H1 (cell line): ENCODE measurements at regions not wholly inside any gene's neighbourhood (a gene's known extent, or its start where the extent isn't known, plus 50 kb on each side); places are given as distances from the start of the nearest gene placed in this dataset.

Experiments used
- CTCF ChIA-PET: fragments of 300-600 bp; sonication (Branson Sonifier 250); formaldehyde crosslinking; loops from one replicate; lab custom pipeline; 2021; ENCODE audit not compliant: partially characterized antibody; lab: Charles Lee
- POLR2A ChIA-PET: fragments of 300-600 bp; sonication (Branson Sonifier 250); formaldehyde crosslinking; loops from one replicate; lab custom pipeline; 2021; ENCODE audit warnings: inconsistent platforms; ENCODE audit not compliant: partially characterized antibody; lab: Charles Lee
- DNase-seq, 2 experiments: peaks; one replicate each; pipeline versions ENCODE4 v3.0.0 to v3.0.0-alpha.2; 2010 to 2022; ENCODE audit warnings: low spot score in 2 of 2, low read depth in 1 of 2, mixed read lengths in 1 of 2
- FAIRE-seq: peaks from 2 replicates; lab custom pipeline; 2011; peaks lifted over from hg19 to GRCh38; lab: Jason Lieb, UNC
- H2AFZ ChIP-seq: 2 replicates; pipeline ENCODE4 v1.8.1; 2012; ENCODE audit warnings: low read length, inconsistent platforms
- H2AK5ac ChIP-seq: 2 replicates; pipeline ENCODE4 v1.6.1; 2013; ENCODE audit warnings: low read depth, low read length
- H2BK120ac ChIP-seq: replicated peaks from 2 replicates; pipeline ENCODE3; 2013; ENCODE audit warnings: low read depth, low read length, inconsistent platforms
- H2BK12ac ChIP-seq: 2 replicates; pipeline ENCODE4 v1.6.1; 2013; ENCODE audit warnings: low read depth, low read length
- H2BK15ac ChIP-seq: 2 replicates; pipeline ENCODE4 v1.6.1; 2013; ENCODE audit warnings: low read length
- H2BK20ac ChIP-seq: 2 replicates; pipeline ENCODE4 v1.6.1; 2013; ENCODE audit warnings: low read length
- H2BK5ac ChIP-seq: 2 replicates; pipeline ENCODE4 v1.6.1; 2013; ENCODE audit warnings: low read depth, low read length
- H3K14ac ChIP-seq: 2 replicates; pipeline ENCODE4 v1.6.1; 2013; ENCODE audit warnings: inconsistent platforms; ENCODE audit not compliant: insufficient read length
- H3K18ac ChIP-seq: 2 replicates; pipeline ENCODE4 v1.6.1; 2013; ENCODE audit warnings: low read length; ENCODE audit errors: extremely low read depth
- H3K23ac ChIP-seq: 2 replicates; pipeline ENCODE4 v1.6.1; 2013; ENCODE audit warnings: inconsistent platforms; ENCODE audit not compliant: insufficient read length
- H3K23me2 ChIP-seq: 2 replicates; pipeline ENCODE4 v1.6.1; 2013; ENCODE audit warnings: low read depth, low read length
- H3K27ac ChIP-seq: 2 replicates; pipeline ENCODE4 v1.6.1; 2011; ENCODE audit warnings: low read depth, low read length, inconsistent platforms
- H3K27me3 ChIP-seq, 4 experiments: replicated peaks in 1 of 4; 1 replicate in 1 of 4; 2 replicates in 3 of 4; pipeline versions ENCODE4 v1.6.1 to v1.8.1; 2011 to 2013; ENCODE audit warnings: low read length in 3 of 4, mild to moderate bottlenecking in 3 of 4, inconsistent platforms in 2 of 4, mixed read lengths in 2 of 4, moderate library complexity in 1 of 4; ENCODE audit not compliant: control insufficient read depth in 3 of 4, insufficient read depth in 3 of 4; ENCODE audit errors: extremely low read depth in 1 of 4
- H3K36me3 ChIP-seq, 4 experiments: 2 replicates each; pipeline versions ENCODE4 v1.6.1 to v1.8.1; 2011 to 2013; ENCODE audit warnings: mild to moderate bottlenecking in 4 of 4, low read length in 3 of 4, moderate library complexity in 2 of 4, control low read depth in 1 of 4, inconsistent platforms in 1 of 4; ENCODE audit not compliant: insufficient read depth in 4 of 4, control insufficient read depth in 2 of 4
- H3K4ac ChIP-seq: replicated peaks from 2 replicates; pipeline ENCODE3; 2013; ENCODE audit warnings: low read length, low read depth, mixed read lengths, inconsistent platforms; ENCODE audit not compliant: insufficient read length
- H3K4me1 ChIP-seq, 4 experiments: replicated peaks in 1 of 4; 1 replicate in 1 of 4; 2 replicates in 3 of 4; pipeline versions ENCODE4 v1.6.1 to v1.8.1; 2011 to 2013; ENCODE audit warnings: low read length in 3 of 4, inconsistent platforms in 2 of 4, mixed read lengths in 1 of 4; ENCODE audit not compliant: insufficient read depth in 4 of 4, control insufficient read depth in 3 of 4
- H3K4me2 ChIP-seq, 2 experiments: 2 replicates each; pipeline versions ENCODE4 v1.6.1 to v1.8.1; 2011 to 2013; ENCODE audit warnings: low read depth in 2 of 2, low read length in 2 of 2, control low read depth in 1 of 2, inconsistent platforms in 1 of 2, mild to moderate bottlenecking in 1 of 2; ENCODE audit not compliant: insufficient read depth in 1 of 2
- H3K4me3 ChIP-seq, 4 experiments: fragments of 200-600, 300-600 bp in 1 of 4; sonication (generic), shearing (Covaris generic), sonication (Bioruptor Twin) in 1 of 4; 2 replicates each; pipeline versions ENCODE4 v1.5.1 to v1.8.1; 2011 to 2016; ENCODE audit warnings: low read length in 4 of 4, low read depth in 3 of 4, control low read depth in 2 of 4, inconsistent platforms in 2 of 4, mild to moderate bottlenecking in 2 of 4, mixed read lengths in 1 of 4, moderate library complexity in 1 of 4; ENCODE audit not compliant: insufficient read depth in 2 of 4; ENCODE audit errors: extremely low read depth in 1 of 4
- H3K56ac ChIP-seq: replicated peaks from 2 replicates; pipeline ENCODE3; 2013; ENCODE audit warnings: low read depth, mild to moderate bottlenecking, mixed read lengths, low read length, inconsistent platforms; ENCODE audit not compliant: insufficient read length
- H3K79me1 ChIP-seq: 2 replicates; pipeline ENCODE4 v1.6.1; 2013; ENCODE audit warnings: low read depth, low read length, control low read depth
- H3K79me2 ChIP-seq, 2 experiments: 2 replicates each; pipeline versions ENCODE4 v1.6.1 to v1.8.1; 2012 to 2013; ENCODE audit warnings: low read length in 2 of 2, mild to moderate bottlenecking in 2 of 2, inconsistent platforms in 1 of 2; ENCODE audit not compliant: insufficient read depth in 2 of 2, control insufficient read depth in 1 of 2
- H3K9ac ChIP-seq, 4 experiments: replicated peaks in 1 of 4; 1 replicate in 1 of 4; 2 replicates in 3 of 4; pipeline versions ENCODE4 v1.6.1 to v1.8.1; 2011 to 2013; ENCODE audit warnings: low read depth in 3 of 4, low read length in 3 of 4, control low read depth in 2 of 4, mild to moderate bottlenecking in 2 of 4, moderate library complexity in 2 of 4, inconsistent platforms in 1 of 4; ENCODE audit errors: extremely low read depth in 1 of 4
- H3K9me3 ChIP-seq, 2 experiments: 2 replicates each; pipeline versions ENCODE4 v1.6.1 to v1.8.1; 2012 to 2013; ENCODE audit warnings: mild to moderate bottlenecking in 2 of 2, moderate library complexity in 2 of 2, control low read depth in 1 of 2, inconsistent platforms in 1 of 2, low read depth in 1 of 2, low read length in 1 of 2, mixed read lengths in 1 of 2; ENCODE audit not compliant: insufficient read depth in 2 of 2
- H4K20me1 ChIP-seq, 2 experiments: replicated peaks in 1 of 2; 2 replicates each; pipeline versions ENCODE3 to v1.8.1; 2011 to 2013; ENCODE audit warnings: inconsistent platforms in 2 of 2, low read length in 2 of 2, mild to moderate bottlenecking in 1 of 2; ENCODE audit not compliant: insufficient read depth in 2 of 2, control insufficient read depth in 1 of 2
- H4K5ac ChIP-seq: 2 replicates; pipeline ENCODE4 v1.6.1; 2013; ENCODE audit warnings: low read length, low read depth, mixed read lengths, inconsistent platforms; ENCODE audit not compliant: insufficient read length
- H4K8ac ChIP-seq: 2 replicates; pipeline ENCODE4 v1.8.0; 2013; ENCODE audit warnings: mild to moderate bottlenecking, moderate library complexity, low read length, inconsistent platforms; ENCODE audit not compliant: insufficient read depth; ENCODE audit errors: extremely low read depth
- H4K91ac ChIP-seq: replicated peaks from 2 replicates; pipeline ENCODE3; 2013; ENCODE audit warnings: low read length, mixed read lengths, inconsistent platforms; ENCODE audit not compliant: insufficient read length
- POLR2AphosphoS5 ChIP-seq: IDR thresholded peaks from 2 replicates; pipeline ENCODE4 v1.6.1; 2011; ENCODE audit warnings: low read depth, low read length
- POU5F1 ChIP-seq: IDR thresholded peaks from 2 replicates; pipeline ENCODE4 v1.6.1; 2011; ENCODE audit warnings: low read depth, mild to moderate bottlenecking, low read length, moderate library complexity
- TBP ChIP-seq: IDR thresholded peaks from 2 replicates; pipeline ENCODE4 v1.6.1; 2011; ENCODE audit warnings: low read depth, low read length, improper control_type of control experiment
- WGBS, 2 experiments: shearing (Covaris generic) in 1 of 2; methylation state at CpG; one replicate each; pipeline versions ENCODE4 v1.1.6 to v1.1.7; 2013 to 2015; ENCODE audit warnings: low lambda C conversion rate in 2 of 2, mixed read lengths in 2 of 2, inconsistent platforms in 1 of 2, low coverage in 1 of 2, missing lambda C conversion rate in 1 of 2; ENCODE audit not compliant: insufficient replicate concordance in 2 of 2, insufficient coverage in 1 of 2, insufficient read length in 1 of 2; ENCODE audit errors: extremely low coverage in 1 of 2, missing lambda C conversion rate in 1 of 2; 5-methylcytosine and 5-hydroxymethylcytosine counted together

- CTCF ChIA-PET: interaction anchor here (0.8 to 3.7 kb wide), 2 partner anchors 12 to 13 kb away, joined by 3 to 14 read pairs; no protein-coding TSS in a partner anchor
- H3K4me1 ChIP-seq: peaks cover 0 to 10% (median 7%) of the 10 kb centered on the region in 4 experiments; a peak in 3 of 7 replicates
- no peak overlapping the region for H3K4me2 ChIP-seq
- H4K8ac ChIP-seq: no peak overlapping the region; the same call in 1 of the 2 replicates
- H3K27ac ChIP-seq: no peak overlapping the region
- no peak overlapping the region for H2AFZ ChIP-seq
- no peak overlapping the region for H2BK120ac ChIP-seq
- no peaks in the 10 kb centered on the region for H3K27me3 ChIP-seq
- no peaks in the 10 kb centered on the region; a peak in 1 of 8 replicates for H3K36me3 ChIP-seq
- no peak overlapping the region; the same call in 1 of the 2 replicates for H3K18ac ChIP-seq
- no peak overlapping the region for H2BK5ac ChIP-seq
- H4K5ac ChIP-seq: no peak overlapping the region
- H3K79me2 ChIP-seq: no peaks in the 10 kb centered on the region
- no peak for FAIRE-seq
- no peak overlapping the region for H3K4ac ChIP-seq
- no peak for DNase-seq
- H3K23ac ChIP-seq: no peak overlapping the region
- H3K9ac ChIP-seq: no peak overlapping the region
- H3K4me3 ChIP-seq: no peak overlapping the region
- H2BK20ac ChIP-seq: no peak overlapping the region
- POLR2A ChIA-PET: no interaction called here
- TF ChIP-seq TBP (no peak), POU5F1 (no peak), POLR2AphosphoS5 (no peak)
- no peak overlapping the region for H3K14ac ChIP-seq
- H3K23me2 ChIP-seq: no peaks in the 10 kb centered on the region
- 83% methylated on average over 18 of the region's 18 CpGs; no CpG with 5 or more reads in 1 of the 2 experiments for WGBS, 2 experiments
- H4K91ac ChIP-seq: no peak overlapping the region
- H2AK5ac ChIP-seq: no peak overlapping the region
- no peaks in the 10 kb centered on the region for H4K20me1 ChIP-seq
- H2BK15ac ChIP-seq: no peak overlapping the region
- H3K9me3 ChIP-seq: no peaks in the 10 kb centered on the region
- no peak overlapping the region for H2BK12ac ChIP-seq
- no peaks in the 10 kb centered on the region for H3K79me1 ChIP-seq
- no peak overlapping the region for H3K56ac ChIP-seq
Measured at GRCh38 chr2:234300932-234301823, 195.7 kb downstream of the ARL4C start.
